ENCODE measurements at regions not wholly inside any gene's neighbourhood (a gene's known extent, or its start where the extent isn't known, plus 50 kb on each side); places are given as distances from the start of the nearest gene placed in this dataset.
A peak's percentile ranks its signal among the peaks of the same experiment; 100 is the strongest.

DNA sequence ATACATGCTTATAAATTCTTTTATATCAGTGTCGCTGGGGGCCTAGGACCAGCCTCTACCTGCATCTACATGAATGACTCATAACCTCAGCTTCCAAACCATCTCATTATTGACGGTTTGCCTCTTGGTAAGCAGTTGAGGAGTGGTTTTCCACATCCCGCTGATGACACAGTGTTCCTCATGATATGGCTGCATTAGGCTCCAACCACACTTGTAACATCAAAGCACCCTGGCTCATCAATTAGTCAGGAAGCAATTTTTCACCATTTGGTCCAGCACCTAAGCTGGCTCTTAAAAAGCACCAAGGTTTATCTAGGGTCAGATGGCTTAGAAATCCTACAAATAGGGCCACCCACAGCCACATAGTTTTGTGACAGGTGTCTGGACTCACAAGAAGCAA is 402.4 kb downstream of the ARHGEF28 start (continued):
- TF ChIP-seq FOSL1 (IDR thresholded peaks at IDR 0.05; ENCODE audit: low read depth): peak; percentile 32; the same call in 1 of the 2 replicates

DNA sequence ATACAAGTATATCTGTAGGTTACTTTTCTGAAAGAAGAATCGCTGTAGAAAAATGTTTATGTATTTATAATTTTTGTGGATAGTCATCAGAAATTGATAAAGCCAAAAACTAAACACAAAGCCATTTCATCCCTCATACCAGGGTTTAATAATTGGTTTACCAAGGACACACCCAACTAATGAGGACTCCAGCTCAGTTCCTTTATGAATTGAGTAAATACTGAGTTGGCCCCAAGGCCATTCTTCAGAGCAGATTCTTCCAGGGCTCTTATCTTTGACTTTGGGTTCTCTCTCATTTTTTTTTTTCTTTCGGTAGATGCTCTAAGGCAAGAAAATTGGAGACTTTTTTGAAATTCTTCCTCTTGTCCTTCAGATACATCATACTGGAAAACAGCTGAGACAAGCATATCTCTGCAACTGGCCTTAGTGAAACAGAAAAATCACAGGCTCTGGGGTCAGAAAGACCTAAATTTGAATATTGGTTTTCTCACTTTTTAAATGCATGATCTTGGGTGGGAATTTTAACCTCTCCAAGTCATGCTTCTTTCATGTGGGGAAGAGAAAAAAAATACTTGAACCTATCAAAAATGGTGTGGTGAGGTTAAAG is 401.8 kb downstream of the ARHGEF28 start:
- ATAC-seq (no peak), DNase-seq (ENCODE audit: low read depth, low spot score) (no peak)

More for the DNA sequence above, 401.8 kb downstream of the ARHGEF28 start:
- no peak overlapping the region for H2AFZ ChIP-seq (ENCODE audit: low read depth, low read length, poor library complexity, severe bottlenecking)
- ChIA-PET POLR2A (no interaction called here), CTCF (no interaction called here), RAD21 (ENCODE audit: low non-redundant PET in 1 of 2, low total read pairs in 2 of 2, uncharacterized antibody in 2 of 2, unreplicated experiment in 2 of 2) (no interaction called here)
- H4K20me1 ChIP-seq (ENCODE audit: insufficient read depth): no peaks in the 10 kb centered on the region
- TF ChIP-seq, protein P1, sequence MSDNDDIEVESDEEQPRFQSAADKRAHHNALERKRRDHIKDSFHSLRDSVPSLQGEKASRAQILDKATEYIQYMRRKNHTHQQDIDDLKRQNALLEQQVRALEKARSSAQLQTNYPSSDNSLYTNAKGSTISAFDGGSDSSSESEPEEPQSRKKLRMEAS (IDR thresholded peaks at IDR 0.05): no peak
- TF ChIP-seq ZFX (IDR thresholded peaks at IDR 0.05) (no peak), EGR1 (IDR thresholded peaks at IDR 0.05; ENCODE audit: low read depth) (no peak), ELF1 (IDR thresholded peaks at IDR 0.05; ENCODE audit: borderline replicate concordance, low read depth) (no peak), POLR2AphosphoS5 (IDR thresholded peaks at IDR 0.05; ENCODE audit: low read depth, low read length) (no peak), CEBPB (IDR thresholded peaks at IDR 0.05; ENCODE audit: low read depth) (no peak), YY1 (IDR thresholded peaks at IDR 0.05; ENCODE audit: extremely low read depth, insufficient replicate concordance, low read depth, low read length) (no peak), SP1 (IDR thresholded peaks at IDR 0.05; ENCODE audit: low read depth) (no peak), FOSL1 (IDR thresholded peaks at IDR 0.05; ENCODE audit: low read depth) (no peak), TCF7L2 (IDR thresholded peaks at IDR 0.05; ENCODE audit: borderline replicate concordance, extremely low read depth, insufficient read depth, insufficient read length) (no peak), CBX3 (IDR thresholded peaks at IDR 0.05; ENCODE audit: low read depth) (no peak), POLR2A (IDR thresholded peaks at IDR 0.05; ENCODE audit: borderline replicate concordance, extremely low read depth, insufficient read depth, insufficient read length) (no peak), SIN3A (IDR thresholded peaks at IDR 0.05; ENCODE audit: low read depth) (no peak), ZNF274 (IDR thresholded peaks at IDR 0.05; ENCODE audit: low read depth, low read length) (no peak)
- TF ChIP-seq, protein P2, sequence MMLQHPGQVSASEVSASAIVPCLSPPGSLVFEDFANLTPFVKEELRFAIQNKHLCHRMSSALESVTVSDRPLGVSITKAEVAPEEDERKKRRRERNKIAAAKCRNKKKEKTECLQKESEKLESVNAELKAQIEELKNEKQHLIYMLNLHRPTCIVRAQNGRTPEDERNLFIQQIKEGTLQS (IDR thresholded peaks at IDR 0.05): no peak
- TF ChIP-seq, protein P3, sequence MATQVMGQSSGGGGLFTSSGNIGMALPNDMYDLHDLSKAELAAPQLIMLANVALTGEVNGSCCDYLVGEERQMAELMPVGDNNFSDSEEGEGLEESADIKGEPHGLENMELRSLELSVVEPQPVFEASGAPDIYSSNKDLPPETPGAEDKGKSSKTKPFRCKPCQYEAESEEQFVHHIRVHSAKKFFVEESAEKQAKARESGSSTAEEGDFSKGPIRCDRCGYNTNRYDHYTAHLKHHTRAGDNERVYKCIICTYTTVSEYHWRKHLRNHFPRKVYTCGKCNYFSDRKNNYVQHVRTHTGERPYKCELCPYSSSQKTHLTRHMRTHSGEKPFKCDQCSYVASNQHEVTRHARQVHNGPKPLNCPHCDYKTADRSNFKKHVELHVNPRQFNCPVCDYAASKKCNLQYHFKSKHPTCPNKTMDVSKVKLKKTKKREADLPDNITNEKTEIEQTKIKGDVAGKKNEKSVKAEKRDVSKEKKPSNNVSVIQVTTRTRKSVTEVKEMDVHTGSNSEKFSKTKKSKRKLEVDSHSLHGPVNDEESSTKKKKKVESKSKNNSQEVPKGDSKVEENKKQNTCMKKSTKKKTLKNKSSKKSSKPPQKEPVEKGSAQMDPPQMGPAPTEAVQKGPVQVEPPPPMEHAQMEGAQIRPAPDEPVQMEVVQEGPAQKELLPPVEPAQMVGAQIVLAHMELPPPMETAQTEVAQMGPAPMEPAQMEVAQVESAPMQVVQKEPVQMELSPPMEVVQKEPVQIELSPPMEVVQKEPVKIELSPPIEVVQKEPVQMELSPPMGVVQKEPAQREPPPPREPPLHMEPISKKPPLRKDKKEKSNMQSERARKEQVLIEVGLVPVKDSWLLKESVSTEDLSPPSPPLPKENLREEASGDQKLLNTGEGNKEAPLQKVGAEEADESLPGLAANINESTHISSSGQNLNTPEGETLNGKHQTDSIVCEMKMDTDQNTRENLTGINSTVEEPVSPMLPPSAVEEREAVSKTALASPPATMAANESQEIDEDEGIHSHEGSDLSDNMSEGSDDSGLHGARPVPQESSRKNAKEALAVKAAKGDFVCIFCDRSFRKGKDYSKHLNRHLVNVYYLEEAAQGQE (IDR thresholded peaks at IDR 0.05; ENCODE audit: low read depth): no peak
- TF ChIP-seq, protein P4, sequence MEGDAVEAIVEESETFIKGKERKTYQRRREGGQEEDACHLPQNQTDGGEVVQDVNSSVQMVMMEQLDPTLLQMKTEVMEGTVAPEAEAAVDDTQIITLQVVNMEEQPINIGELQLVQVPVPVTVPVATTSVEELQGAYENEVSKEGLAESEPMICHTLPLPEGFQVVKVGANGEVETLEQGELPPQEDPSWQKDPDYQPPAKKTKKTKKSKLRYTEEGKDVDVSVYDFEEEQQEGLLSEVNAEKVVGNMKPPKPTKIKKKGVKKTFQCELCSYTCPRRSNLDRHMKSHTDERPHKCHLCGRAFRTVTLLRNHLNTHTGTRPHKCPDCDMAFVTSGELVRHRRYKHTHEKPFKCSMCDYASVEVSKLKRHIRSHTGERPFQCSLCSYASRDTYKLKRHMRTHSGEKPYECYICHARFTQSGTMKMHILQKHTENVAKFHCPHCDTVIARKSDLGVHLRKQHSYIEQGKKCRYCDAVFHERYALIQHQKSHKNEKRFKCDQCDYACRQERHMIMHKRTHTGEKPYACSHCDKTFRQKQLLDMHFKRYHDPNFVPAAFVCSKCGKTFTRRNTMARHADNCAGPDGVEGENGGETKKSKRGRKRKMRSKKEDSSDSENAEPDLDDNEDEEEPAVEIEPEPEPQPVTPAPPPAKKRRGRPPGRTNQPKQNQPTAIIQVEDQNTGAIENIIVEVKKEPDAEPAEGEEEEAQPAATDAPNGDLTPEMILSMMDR (IDR thresholded peaks at IDR 0.05 in 2 of 3, conservative IDR thresholded peaks at IDR 0.05 in 1 of 3; ENCODE audit: borderline replicate concordance in 1 of 3, insufficient read depth in 1 of 3, low read depth in 2 of 3, low read length in 2 of 3): no peak
- TF ChIP-seq, protein P5, sequence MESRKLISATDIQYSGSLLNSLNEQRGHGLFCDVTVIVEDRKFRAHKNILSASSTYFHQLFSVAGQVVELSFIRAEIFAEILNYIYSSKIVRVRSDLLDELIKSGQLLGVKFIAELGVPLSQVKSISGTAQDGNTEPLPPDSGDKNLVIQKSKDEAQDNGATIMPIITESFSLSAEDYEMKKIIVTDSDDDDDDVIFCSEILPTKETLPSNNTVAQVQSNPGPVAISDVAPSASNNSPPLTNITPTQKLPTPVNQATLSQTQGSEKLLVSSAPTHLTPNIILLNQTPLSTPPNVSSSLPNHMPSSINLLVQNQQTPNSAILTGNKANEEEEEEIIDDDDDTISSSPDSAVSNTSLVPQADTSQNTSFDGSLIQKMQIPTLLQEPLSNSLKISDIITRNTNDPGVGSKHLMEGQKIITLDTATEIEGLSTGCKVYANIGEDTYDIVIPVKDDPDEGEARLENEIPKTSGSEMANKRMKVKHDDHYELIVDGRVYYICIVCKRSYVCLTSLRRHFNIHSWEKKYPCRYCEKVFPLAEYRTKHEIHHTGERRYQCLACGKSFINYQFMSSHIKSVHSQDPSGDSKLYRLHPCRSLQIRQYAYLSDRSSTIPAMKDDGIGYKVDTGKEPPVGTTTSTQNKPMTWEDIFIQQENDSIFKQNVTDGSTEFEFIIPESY (IDR thresholded peaks at IDR 0.05; ENCODE audit: extremely low read depth, insufficient replicate concordance, low read length): no peak
- H3K4me1 ChIP-seq (ENCODE audit: control insufficient read depth in 1 of 2, insufficient read depth in 2 of 2, low read length in 2 of 2): peaks cover 8 to 13% of the 10 kb centered on the region in 2 experiments; a peak in 3 of 4 replicates
- H3K4me2 ChIP-seq (ENCODE audit: low read length): peak overlapping the region; percentile 23; the same call in 1 of the 2 replicates
- intact Hi-C loops (cut with micrococcal nuclease): no loop called here
- H3K79me2 ChIP-seq (ENCODE audit: insufficient read depth, low read length): no peaks in the 10 kb centered on the region
- no peaks in the 10 kb centered on the region for H3K36me3 ChIP-seq (ENCODE audit: control insufficient read depth in 1 of 2, insufficient read depth in 2 of 2, low read length in 2 of 2)
- no TSS peak for BruUV-seq (replicated peaks)
- no peaks in the 10 kb centered on the region for H3K9me3 ChIP-seq (ENCODE audit: control insufficient read depth in 1 of 2, insufficient read depth in 1 of 2, low read depth in 1 of 2, low read length in 2 of 2)
- 0 out of 2 replicates have a peak, but pooled peaks cover 5% of the 10 kb centered on the region for H3K27me3 ChIP-seq (ENCODE audit: insufficient read depth, low read length)
- no peaks in the 10 kb centered on the region for H3K9me2 ChIP-seq (ENCODE audit: insufficient read depth)
- H3K9ac ChIP-seq (ENCODE audit: low read length): no peak overlapping the region
- no peak overlapping the region for H3K4me3 ChIP-seq (replicated peaks in 1 of 2; ENCODE audit: low read depth in 1 of 2, low read length in 2 of 2)
- H3K27ac ChIP-seq (ENCODE audit: low read depth, low read length): no peak overlapping the region
